AG10803 (cell line): ENCODE measurements at regions not wholly inside any gene's neighbourhood (a gene's known extent, or its start where the extent isn't known, plus 50 kb on each side); places are given as distances from the start of the nearest gene placed in this dataset.

Experiments
- DNase-seq: peaks from one replicate; pipeline ENCODE4 v3.0.0; 2010; ENCODE audit warnings: low read depth
- H3K4me3 ChIP-seq: 2 replicates; pipeline ENCODE4 v1.5.1; 2011; ENCODE audit warnings: mild to moderate bottlenecking, low read length, control low read depth
- CTCF ChIP-seq: conservative IDR thresholded peaks from 2 replicates; pipeline ENCODE4 v1.5.1; 2011; ENCODE audit warnings: mild to moderate bottlenecking, low read length, control low read depth, inconsistent platforms

- H3K4me3 ChIP-seq, result no peak overlapping the region
- DNase-seq, result no peak
Measured at GRCh38 chr1:29490204-29490934, 254.0 kb downstream of the PTPRU start.

DNA sequence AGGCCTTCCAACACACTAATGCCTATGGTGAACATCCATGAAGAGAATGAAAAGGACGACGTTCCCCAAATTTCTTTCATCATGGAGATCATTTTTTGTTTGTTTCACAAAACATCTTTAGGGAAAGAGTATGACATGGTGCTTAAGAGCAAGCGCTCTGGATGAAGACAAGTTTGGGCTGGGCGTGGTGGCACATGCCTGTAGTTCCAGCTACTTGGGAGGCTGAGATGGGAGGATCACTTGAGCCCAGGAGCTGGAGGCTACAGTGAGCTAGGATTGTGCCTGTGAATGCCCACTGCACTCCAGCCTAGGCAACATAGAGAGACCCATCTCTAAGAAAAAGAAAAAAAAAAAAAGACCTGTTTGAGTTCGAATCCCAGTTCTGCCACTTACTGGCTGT lies 253.1 kb downstream of the PTPRU start:
- H3K4me3 ChIP-seq, result no peak overlapping the region
- TF ChIP-seq CTCF, result no peak
- DNase-seq, result no peak

More at GRCh38 chr1:29490204-29490934, 254.0 kb downstream of the PTPRU start:
- no peak for TF ChIP-seq CTCF

GRCh38 chr1:29488794-29489311 lies 252.5 kb downstream of the PTPRU start:
- DNase-seq, result no peak
- H3K4me3 ChIP-seq, result no peak overlapping the region
- no peak for TF ChIP-seq CTCF

- no peak overlapping the region for H3K4me3 ChIP-seq
- no peak for TF ChIP-seq CTCF
- no peak for DNase-seq
Measured at GRCh38 chr1:29488086-29488793, 251.9 kb downstream of the PTPRU start.

- DNase-seq, result no peak
- H3K4me3 ChIP-seq, result no peak overlapping the region
- TF ChIP-seq CTCF, result no peak
Measured at GRCh38 chr1:29487291-29487690, 251.0 kb downstream of the PTPRU start.

GRCh38 chr1:29485096-29485925 lies 249.0 kb downstream of the PTPRU start:
- no peak overlapping the region for H3K4me3 ChIP-seq
- no peak for TF ChIP-seq CTCF
- DNase-seq, result no peak
